Neural cell (in vitro differentiated cells): ENCODE measurements at regions not wholly inside any gene's neighbourhood (a gene's known extent, or its start where the extent isn't known, plus 50 kb on each side); places are given as distances from the start of the nearest gene placed in this dataset.

ENCODE experiments used
- CTCF ChIP-seq: fragments of 450-650 bp; IDR thresholded peaks from 2 replicates; pipeline ENCODE4 v1.5.1; 2014; ENCODE audit warnings: antibody characterized with exemption, mild to moderate bottlenecking, moderate library complexity; ENCODE audit not compliant: poor library complexity, severe bottlenecking
- MXI1 ChIP-seq: fragments of 450-650 bp; conservative IDR thresholded peaks from 2 replicates; pipeline ENCODE4 v1.6.1; 2014; ENCODE audit warnings: antibody characterized with exemption, mild to moderate bottlenecking; ENCODE audit not compliant: poor library complexity, severe bottlenecking
- RAD21 ChIP-seq: fragments of 450-650 bp; conservative IDR thresholded peaks from 2 replicates; pipeline ENCODE4 v1.6.1; 2014; ENCODE audit warnings: antibody characterized with exemption, mild to moderate bottlenecking, moderate library complexity
- REST ChIP-seq: IDR thresholded peaks from 2 replicates; pipeline ENCODE4 v1.6.1; 2012; ENCODE audit warnings: borderline replicate concordance

- TF ChIP-seq CTCF, result no peak
- no peak for TF ChIP-seq MXI1
- no peak for TF ChIP-seq REST
- TF ChIP-seq RAD21, result no peak
Observed at GRCh38 chr10:25114036-25114411, 60.8 kb upstream of the GPR158 start.
